IMR-90 (cell line): ENCODE measurements at regions not wholly inside any gene's neighbourhood (a gene's known extent, or its start where the extent isn't known, plus 50 kb on each side); places are given as distances from the start of the nearest gene placed in this dataset.

Experiments
- ATAC-seq: fragments of 200-7000 bp; cut with Tn5 transposase; 2 replicates; pipeline ENCODE4 v1.9.1; 2020; ENCODE audit warnings: low read depth, mild to moderate bottlenecking, moderate library complexity
- BruUV-seq: library from RNA; stranded (reverse); fragments of 400-500 nt; replicated peaks from 2 replicates; lab custom pipeline; 2021; lab: Mats Ljungman, UMichigan
- CTCF ChIA-PET: fragments of 300-600 bp; formaldehyde crosslinking; extraction: SDS; loops from one replicate; lab custom pipeline; 2021; ENCODE audit warnings: antibody characterized with exemption; lab: Yijun Ruan, JAX
- POLR2A ChIA-PET: fragments of 300-600 bp; sonication (Branson Sonifier 250); formaldehyde crosslinking; loops from one replicate; lab custom pipeline; 2022; ENCODE audit warnings: antibody characterized with exemption; ENCODE audit not compliant: unreplicated experiment; lab: Charles Lee
- DNase-seq: peaks from one replicate; pipeline ENCODE4 v3.0.0; 2013
- H2AFZ ChIP-seq: replicated peaks from 2 replicates; pipeline ENCODE3; 2013; ENCODE audit warnings: low read length, mild to moderate bottlenecking; ENCODE audit not compliant: poor library complexity
- H2AK5ac ChIP-seq: 2 replicates; pipeline ENCODE4 v1.6.1; 2013; ENCODE audit warnings: low read depth, low read length, inconsistent platforms
- H2AK9ac ChIP-seq: replicated peaks from 2 replicates; pipeline ENCODE3; 2013; ENCODE audit warnings: mild to moderate bottlenecking, low read depth, low read length, moderate library complexity; ENCODE audit not compliant: poor library complexity
- H2BK120ac ChIP-seq: 2 replicates; pipeline ENCODE4 v1.6.1; 2013; ENCODE audit warnings: low read depth, low read length, inconsistent platforms
- H2BK15ac ChIP-seq: 3 replicates; pipeline ENCODE4 v1.6.1; 2013; ENCODE audit warnings: low read depth, low read length, inconsistent platforms
- H2BK20ac ChIP-seq: 2 replicates; pipeline ENCODE4 v1.6.1; 2013; ENCODE audit warnings: low read depth, mild to moderate bottlenecking, inconsistent platforms, low read length, moderate library complexity
- H2BK5ac ChIP-seq: 2 replicates; pipeline ENCODE4 v1.6.1; 2013; ENCODE audit warnings: mild to moderate bottlenecking, low read depth, low read length, inconsistent platforms; ENCODE audit not compliant: poor library complexity, severe bottlenecking
- H3K14ac ChIP-seq: replicated peaks from 2 replicates; pipeline ENCODE4 v1.6.1; 2013; ENCODE audit warnings: low read depth, low read length, inconsistent platforms
- H3K18ac ChIP-seq: 2 replicates; pipeline ENCODE4 v1.6.1; 2013; ENCODE audit warnings: low read depth, low read length, control low read depth
- H3K23ac ChIP-seq: 2 replicates; pipeline ENCODE4 v1.6.1; 2013; ENCODE audit warnings: low read depth, low read length, inconsistent platforms
- H3K27ac ChIP-seq: 2 replicates; pipeline ENCODE4 v1.5.1; 2013; ENCODE audit warnings: mild to moderate bottlenecking, control low read depth, low read length; ENCODE audit not compliant: insufficient read depth
- H3K27me3 ChIP-seq: 2 replicates; pipeline ENCODE4 v1.6.1; 2013; ENCODE audit warnings: low read length; ENCODE audit not compliant: control insufficient read depth, insufficient read depth
- H3K36me3 ChIP-seq: 2 replicates; pipeline ENCODE4 v1.6.1; 2013; ENCODE audit warnings: low read length, mixed read lengths; ENCODE audit not compliant: control insufficient read depth, insufficient read depth
- H3K4ac ChIP-seq: 2 replicates; pipeline ENCODE4 v1.6.1; 2013; ENCODE audit warnings: low read depth, low read length, inconsistent platforms
- H3K4me1 ChIP-seq: 2 replicates; pipeline ENCODE4 v1.6.1; 2013; ENCODE audit warnings: low read length, mixed read lengths; ENCODE audit not compliant: control insufficient read depth, insufficient read depth
- H3K4me2 ChIP-seq: 2 replicates; pipeline ENCODE4 v1.6.1; 2013; ENCODE audit warnings: low read depth, mild to moderate bottlenecking, control low read depth, low read length, moderate library complexity
- H3K4me3 ChIP-seq: 2 replicates; pipeline ENCODE4 v1.5.1; 2013; ENCODE audit warnings: low read depth, mild to moderate bottlenecking, control low read depth, low read length, moderate library complexity; ENCODE audit not compliant: insufficient read depth
- H3K56ac ChIP-seq: 2 replicates; pipeline ENCODE4 v1.6.1; 2013; ENCODE audit warnings: low read length, inconsistent platforms; ENCODE audit not compliant: insufficient read depth; ENCODE audit errors: extremely low read depth
- H3K79me1 ChIP-seq, 2 experiments: 2 replicates each; pipeline ENCODE4 v1.6.1; 2013; ENCODE audit warnings: low read length in 2 of 2, inconsistent platforms in 1 of 2, low read depth in 1 of 2
- H3K9ac ChIP-seq: 2 replicates; pipeline ENCODE4 v1.6.1; 2013; ENCODE audit warnings: low read depth, low read length, control low read depth
- H3K9me1 ChIP-seq: 2 replicates; pipeline ENCODE4 v1.6.1; 2013; ENCODE audit warnings: low read length, inconsistent platforms; ENCODE audit not compliant: insufficient read depth
- H3K9me3 ChIP-seq: 2 replicates; pipeline ENCODE4 v1.6.1; 2013; ENCODE audit warnings: low read length; ENCODE audit not compliant: control insufficient read depth, insufficient read depth
- H4K20me1 ChIP-seq: 2 replicates; pipeline ENCODE4 v1.6.1; 2013; ENCODE audit warnings: low read length, inconsistent platforms; ENCODE audit not compliant: insufficient read depth
- H4K5ac ChIP-seq: 2 replicates; pipeline ENCODE4 v1.6.1; 2013; ENCODE audit warnings: mild to moderate bottlenecking, low read depth, low read length, control low read depth
- H4K8ac ChIP-seq, 2 experiments: 2 replicates each; pipeline ENCODE4 v1.6.1; 2013; ENCODE audit warnings: low read depth in 2 of 2, low read length in 2 of 2, control low read depth in 1 of 2, inconsistent platforms in 1 of 2
- H4K91ac ChIP-seq: 2 replicates; pipeline ENCODE4 v1.6.1; 2013; ENCODE audit warnings: low read depth, low read length, inconsistent platforms; ENCODE audit not compliant: insufficient read depth
- BHLHE40 ChIP-seq: fragments of 150-350 bp; IDR thresholded peaks from 2 replicates; pipeline ENCODE4 v1.6.1; 2016; ENCODE audit warnings: mild to moderate bottlenecking, low read depth, low read length
- CEBPB ChIP-seq: IDR thresholded peaks from 2 replicates; pipeline ENCODE4 v1.6.1; 2012; ENCODE audit warnings: low read depth, low read length, improper control_type of control experiment
- MAFK ChIP-seq: IDR thresholded peaks from 2 replicates; pipeline ENCODE4 v1.6.1; 2012; ENCODE audit warnings: low read depth, low read length, improper control_type of control experiment
- MXI1 ChIP-seq: IDR thresholded peaks from 2 replicates; pipeline ENCODE4 v1.6.1; 2012; ENCODE audit warnings: low read depth, mild to moderate bottlenecking, low read length, moderate library complexity, borderline replicate concordance
- NFE2L2 ChIP-seq: fragments of 150-350 bp; IDR thresholded peaks from 2 replicates; pipeline ENCODE4 v1.6.1; 2016; ENCODE audit warnings: low read depth, mild to moderate bottlenecking, low read length
- RAD21 ChIP-seq: IDR thresholded peaks from 2 replicates; pipeline ENCODE4 v1.6.1; 2012; ENCODE audit warnings: low read length, improper control_type of control experiment
- RFX5 ChIP-seq: IDR thresholded peaks from 2 replicates; pipeline ENCODE4 v1.8.0; 2012; ENCODE audit warnings: low read depth, mild to moderate bottlenecking, low read length, moderate library complexity
- SMC3 ChIP-seq: fragments of 150-350 bp; IDR thresholded peaks from 2 replicates; pipeline ENCODE4 v1.6.1; 2016; ENCODE audit warnings: low read depth, mild to moderate bottlenecking, antibody characterized with exemption, low read length, moderate library complexity
- WGBS, 2 experiments: methylation state at CpG; one replicate each; pipeline versions ENCODE4 v1.1.5 to v1.1.7; 2013; ENCODE audit warnings: missing lambda C conversion rate in 2 of 2; ENCODE audit not compliant: insufficient read length in 1 of 2; ENCODE audit errors: extremely low coverage in 2 of 2; 5-methylcytosine and 5-hydroxymethylcytosine counted together
- dilution Hi-C: fragments of 300-500 bp; cut with HindIII; formaldehyde crosslinking; loops from one replicate; pipeline ENCODE4 v1.14.3; 2018; ENCODE audit warnings: low sequenced_read_pairs; ENCODE audit not compliant: unreplicated experiment
- in situ Hi-C: fragments of 300-500 bp; cut with MboI; formaldehyde crosslinking; loops from 3 replicates; pipeline ENCODE4 v1.14.3; 2019; ENCODE audit warnings: low sequenced_read_pairs, inconsistent platforms, mixed read lengths
- intact Hi-C: fragments of 100-400 bp; cut with micrococcal nuclease; formaldehyde crosslinking; loops from 2 replicates; pipeline ENCODE4 v1.10.0; 2022
- TF ChIP-seq, protein P1 (sequence below): fragments of 150-350 bp; IDR thresholded peaks from 2 replicates; pipeline ENCODE4 v1.6.1; 2017; ENCODE audit warnings: mild to moderate bottlenecking, antibody characterized with exemption, low read length, low read depth
- TF ChIP-seq, protein P2 (sequence below): fragments of 150-350 bp; IDR thresholded peaks from 2 replicates; pipeline ENCODE4 v1.6.1; 2016; ENCODE audit warnings: low read depth, mild to moderate bottlenecking, low read length, moderate library complexity, borderline replicate concordance

- Histone ChIP-seq H3K4ac (no peak overlapping the region), H3K4me1 (no peaks in the 10 kb centered on the region), H3K56ac (no peak overlapping the region), H4K5ac (no peak overlapping the region), H4K8ac (no peak overlapping the region), H3K23ac (no peak overlapping the region), H2BK120ac (no peak overlapping the region), H3K79me1 (no peaks in the 10 kb centered on the region), H3K14ac (no peak overlapping the region), H4K91ac (no peak overlapping the region), H2BK20ac (no peak overlapping the region), H2AK9ac (no peak overlapping the region), H3K27ac (no peak overlapping the region), H3K9me3 (no peaks in the 10 kb centered on the region), H2BK5ac (no peak overlapping the region), H3K4me2 (no peak overlapping the region), H3K9me1 (no peaks in the 10 kb centered on the region), H3K4me3 (no peak overlapping the region), H3K9ac (no peak overlapping the region), H3K36me3 (no peaks in the 10 kb centered on the region), H3K27me3 (no peaks in the 10 kb centered on the region), H2AFZ (no peak overlapping the region), H2BK15ac (no peak overlapping the region), H4K20me1 (no peaks in the 10 kb centered on the region), H3K18ac (no peak overlapping the region), H2AK5ac (no peak overlapping the region)
- BruUV-seq, result no TSS peak
- TF ChIP-seq NFE2L2 (no peak), SMC3 (no peak), RFX5 (no peak), MXI1 (no peak), BHLHE40 (no peak), CEBPB (no peak), RAD21 (no peak), MAFK (no peak)
- TF ChIP-seq, protein P1, sequence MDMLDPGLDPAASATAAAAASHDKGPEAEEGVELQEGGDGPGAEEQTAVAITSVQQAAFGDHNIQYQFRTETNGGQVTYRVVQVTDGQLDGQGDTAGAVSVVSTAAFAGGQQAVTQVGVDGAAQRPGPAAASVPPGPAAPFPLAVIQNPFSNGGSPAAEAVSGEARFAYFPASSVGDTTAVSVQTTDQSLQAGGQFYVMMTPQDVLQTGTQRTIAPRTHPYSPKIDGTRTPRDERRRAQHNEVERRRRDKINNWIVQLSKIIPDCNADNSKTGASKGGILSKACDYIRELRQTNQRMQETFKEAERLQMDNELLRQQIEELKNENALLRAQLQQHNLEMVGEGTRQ, result no peak
- TF ChIP-seq, protein P2, sequence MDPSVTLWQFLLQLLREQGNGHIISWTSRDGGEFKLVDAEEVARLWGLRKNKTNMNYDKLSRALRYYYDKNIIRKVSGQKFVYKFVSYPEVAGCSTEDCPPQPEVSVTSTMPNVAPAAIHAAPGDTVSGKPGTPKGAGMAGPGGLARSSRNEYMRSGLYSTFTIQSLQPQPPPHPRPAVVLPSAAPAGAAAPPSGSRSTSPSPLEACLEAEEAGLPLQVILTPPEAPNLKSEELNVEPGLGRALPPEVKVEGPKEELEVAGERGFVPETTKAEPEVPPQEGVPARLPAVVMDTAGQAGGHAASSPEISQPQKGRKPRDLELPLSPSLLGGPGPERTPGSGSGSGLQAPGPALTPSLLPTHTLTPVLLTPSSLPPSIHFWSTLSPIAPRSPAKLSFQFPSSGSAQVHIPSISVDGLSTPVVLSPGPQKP, result no peak
- ATAC-seq (no peak), DNase-seq (no peak)
- dilution Hi-C loops (no loop called here), in situ Hi-C loops (no loop called here), intact Hi-C loops (no loop called here)
- POLR2A ChIA-PET, result no interaction called here
- WGBS, 2 experiments, result no CpG with 5 or more reads among the region's 1 CpG
- CTCF ChIA-PET, result no interaction called here
These were observed 79.6 kb upstream of the HMHB1 start for GRCh38 chr5:143732402-143732801.
